ENCODE measurements at regions not wholly inside any gene's neighbourhood (a gene's known extent, or its start where the extent isn't known, plus 50 kb on each side); places are given as distances from the start of the nearest gene placed in this dataset.
"Not testable (repeated sequence)": the region's sequence is repeated elsewhere in the genome, so short reads cannot be mapped to it uniquely, and the experiment has no call there.

DNA sequence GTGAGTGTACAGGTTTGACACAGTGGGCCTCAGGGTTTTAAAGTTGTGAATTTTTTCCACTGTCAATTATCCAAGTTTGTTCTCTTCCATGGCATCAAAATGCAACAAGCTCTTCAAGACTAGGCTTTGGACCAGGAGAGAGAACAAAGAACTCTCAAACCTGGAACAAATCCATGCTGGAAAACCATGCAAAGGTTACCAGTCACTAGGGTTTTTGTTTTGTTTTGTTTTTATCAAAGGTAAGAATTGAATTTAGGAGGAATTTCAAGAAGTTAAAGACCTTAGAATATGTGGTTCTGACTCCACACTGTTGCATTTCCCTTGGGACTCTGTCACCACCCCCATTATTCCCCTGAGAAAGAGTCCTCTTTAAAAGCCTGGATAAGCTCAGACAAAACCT, 191.1 kb upstream of the PIK3R1 start:
- FAIRE-seq = peak; percentile 46
- CTCF ChIA-PET = no interaction called here
- no peak for TF ChIP-seq BHLHE40 (IDR thresholded peaks at IDR 0.05; ENCODE audit: low read depth, low read length)
- TF ChIP-seq HOXB5 (CRISPR knock-in tag; IDR thresholded peaks at IDR 0.05) = no peak
- TF ChIP-seq, protein P1, sequence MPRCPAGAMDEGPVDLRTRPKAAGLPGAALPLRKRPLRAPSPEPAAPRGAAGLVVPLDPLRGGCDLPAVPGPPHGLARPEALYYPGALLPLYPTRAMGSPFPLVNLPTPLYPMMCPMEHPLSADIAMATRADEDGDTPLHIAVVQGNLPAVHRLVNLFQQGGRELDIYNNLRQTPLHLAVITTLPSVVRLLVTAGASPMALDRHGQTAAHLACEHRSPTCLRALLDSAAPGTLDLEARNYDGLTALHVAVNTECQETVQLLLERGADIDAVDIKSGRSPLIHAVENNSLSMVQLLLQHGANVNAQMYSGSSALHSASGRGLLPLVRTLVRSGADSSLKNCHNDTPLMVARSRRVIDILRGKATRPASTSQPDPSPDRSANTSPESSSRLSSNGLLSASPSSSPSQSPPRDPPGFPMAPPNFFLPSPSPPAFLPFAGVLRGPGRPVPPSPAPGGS (IDR thresholded peaks at IDR 0.05) = no peak
- no peak for TF ChIP-seq ESRRA (IDR thresholded peaks at IDR 0.05; ENCODE audit: borderline replicate concordance, low read length)
- no peak overlapping the region for H3K27ac ChIP-seq
- DNase-seq (ENCODE audit: low read depth in 1 of 2, low spot score in 1 of 2) = no peak
- H3K4me2 ChIP-seq = no peak overlapping the region
- H3K4me3 ChIP-seq = no peak overlapping the region
- POLR2A ChIA-PET = no interaction called here
- no peaks in the 10 kb centered on the region for H3K9me3 ChIP-seq
- H3K4me1 ChIP-seq = no peaks in the 10 kb centered on the region
- no peak for ATAC-seq

DNA sequence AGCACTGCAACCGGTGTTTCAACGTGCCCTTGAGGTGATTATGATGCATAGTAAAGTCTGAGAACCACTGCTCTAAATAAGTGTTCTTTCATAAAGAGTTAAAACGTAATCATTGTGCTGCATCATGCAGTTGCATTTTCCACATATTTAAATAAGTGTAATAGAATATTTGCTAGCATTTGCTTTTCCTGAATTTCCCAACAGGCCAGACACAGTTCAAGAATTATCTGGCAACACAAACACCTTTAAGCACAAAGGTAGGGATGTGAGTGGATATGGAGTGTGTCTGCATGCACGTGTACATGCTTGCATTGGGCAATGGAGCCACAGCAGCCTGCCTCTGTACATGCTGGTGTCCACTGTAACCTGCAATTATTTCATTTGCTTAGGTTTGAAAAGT, 193.6 kb upstream of the PIK3R1 start:
- no peak for FAIRE-seq
- POLR2A ChIA-PET = no interaction called here
- TF ChIP-seq POLR2AphosphoS2 (conservative IDR thresholded peaks at IDR 0.05; ENCODE audit: low read length) (no peak), CEBPB (IDR thresholded peaks at IDR 0.05) (no peak), RARB (CRISPR knock-in tag; IDR thresholded peaks at IDR 0.05) (no peak), SREBF2 (IDR thresholded peaks at IDR 0.05) (no peak), MYC (IDR thresholded peaks at IDR 0.05; ENCODE audit: borderline replicate concordance, low read length) (no peak), EP300 (IDR thresholded peaks at IDR 0.05) (no peak)
- TF ChIP-seq, protein P2, sequence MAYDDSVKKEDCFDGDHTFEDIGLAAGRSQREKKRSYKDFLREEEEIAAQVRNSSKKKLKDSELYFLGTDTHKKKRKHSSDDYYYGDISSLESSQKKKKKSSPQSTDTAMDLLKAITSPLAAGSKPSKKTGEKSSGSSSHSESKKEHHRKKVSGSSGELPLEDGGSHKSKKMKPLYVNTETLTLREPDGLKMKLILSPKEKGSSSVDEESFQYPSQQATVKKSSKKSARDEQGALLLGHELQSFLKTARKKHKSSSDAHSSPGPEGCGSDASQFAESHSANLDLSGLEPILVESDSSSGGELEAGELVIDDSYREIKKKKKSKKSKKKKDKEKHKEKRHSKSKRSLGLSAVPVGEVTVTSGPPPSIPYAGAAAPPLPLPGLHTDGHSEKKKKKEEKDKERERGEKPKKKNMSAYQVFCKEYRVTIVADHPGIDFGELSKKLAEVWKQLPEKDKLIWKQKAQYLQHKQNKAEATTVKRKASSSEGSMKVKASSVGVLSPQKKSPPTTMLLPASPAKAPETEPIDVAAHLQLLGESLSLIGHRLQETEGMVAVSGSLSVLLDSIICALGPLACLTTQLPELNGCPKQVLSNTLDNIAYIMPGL (CRISPR knock-in tag; IDR thresholded peaks at IDR 0.05; ENCODE audit: borderline replicate concordance) = no peak

DNA sequence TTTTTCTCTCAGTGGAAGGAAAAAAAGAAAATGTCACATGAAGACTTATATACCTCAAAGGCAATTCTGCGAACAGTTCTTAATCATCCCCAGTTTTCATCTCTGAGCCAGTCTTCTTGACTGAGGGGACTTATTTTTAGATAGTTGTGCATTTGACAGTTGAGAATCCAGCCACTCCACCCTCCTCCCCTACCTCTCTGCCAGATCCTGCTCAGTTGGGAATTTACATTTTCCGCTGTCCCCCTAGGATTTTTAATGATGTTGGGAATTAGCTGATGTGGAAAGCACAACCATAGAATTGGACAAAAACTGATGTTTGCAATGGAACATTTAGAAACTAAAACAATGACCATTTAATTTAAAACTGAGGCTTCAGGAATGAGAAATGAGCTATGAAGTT, 194.3 kb upstream of the PIK3R1 start:
- no peak for ATAC-seq
- FAIRE-seq = no peak
- H3K27ac ChIP-seq = no peak overlapping the region

More for the DNA sequence above, 193.6 kb upstream of the PIK3R1 start:
- H3K4me2 ChIP-seq = no peak overlapping the region
- H3K4me3 ChIP-seq = no peak overlapping the region
- 10% methylated on average over 4 of the region's 4 CpGs for WGBS (ENCODE audit: missing lambda C conversion rate)
- H3K27ac ChIP-seq = no peak overlapping the region
- H3K9me3 ChIP-seq = no peaks in the 10 kb centered on the region
- ATAC-seq = no peak
- no peak for DNase-seq (ENCODE audit: low read depth in 1 of 2, low spot score in 1 of 2)
- CTCF ChIA-PET = no interaction called here
- no peaks in the 10 kb centered on the region for H3K4me1 ChIP-seq

DNA sequence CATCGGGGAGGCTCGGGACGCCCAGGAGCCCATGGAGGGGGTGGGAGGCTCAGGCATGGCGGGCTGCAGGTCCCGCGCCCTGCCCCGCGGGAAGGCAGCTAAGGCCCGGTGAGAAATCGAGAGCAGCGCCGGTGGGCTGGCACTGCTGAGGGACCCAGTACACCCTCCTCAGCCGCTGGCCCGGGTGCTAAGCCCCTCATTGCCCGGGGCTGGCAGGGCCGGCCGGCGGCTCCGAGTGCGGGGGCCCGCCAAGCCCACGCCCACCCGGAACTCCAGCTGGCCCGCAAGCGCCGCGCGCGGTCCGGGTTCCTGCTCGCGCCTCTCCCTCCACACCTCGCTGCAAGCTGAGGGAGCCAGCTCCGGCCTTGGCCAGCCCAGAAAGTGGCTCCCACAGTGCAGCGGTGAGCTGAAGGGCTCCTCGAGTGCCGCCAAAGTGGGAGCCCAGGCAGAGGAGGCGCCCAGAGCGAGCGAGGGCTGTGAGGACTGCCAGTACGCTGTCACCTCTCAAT, 195.0 kb upstream of the PIK3R1 start:
- H3K4me3 ChIP-seq; FAIRE-seq; POLR2A ChIA-PET; CTCF ChIA-PET; H3K9me3 ChIP-seq; H3K4me1 ChIP-seq; H3K27ac ChIP-seq; H3K4me2 ChIP-seq; DNase-seq (ENCODE audit: low read depth in 1 of 2, low spot score in 1 of 2); ATAC-seq: not testable (repeated sequence)
- WGBS (ENCODE audit: missing lambda C conversion rate) = 86% methylated on average over 25 of the region's 41 CpGs

More for the DNA sequence above, 194.3 kb upstream of the PIK3R1 start:
- Histone ChIP-seq H3K4me2 (no peak overlapping the region), H3K4me1 (no peaks in the 10 kb centered on the region), H3K9me3 (no peaks in the 10 kb centered on the region), H3K4me3 (no peak overlapping the region)
- TF ChIP-seq SREBF2 (IDR thresholded peaks at IDR 0.05) (no peak), JUNB (IDR thresholded peaks at IDR 0.05) (no peak), ZC3H11A (IDR thresholded peaks at IDR 0.05) (no peak), MYC (IDR thresholded peaks at IDR 0.05; ENCODE audit: borderline replicate concordance, low read length) (no peak), CHD4 (IDR thresholded peaks at IDR 0.05; ENCODE audit: borderline replicate concordance) (no peak), HDAC2 (IDR thresholded peaks at IDR 0.05) (no peak), TP53 (CRISPR knock-in tag; IDR thresholded peaks at IDR 0.05) (no peak), MAFK (IDR thresholded peaks at IDR 0.05; ENCODE audit: partially characterized antibody) (no peak)
- TF ChIP-seq, protein P3, sequence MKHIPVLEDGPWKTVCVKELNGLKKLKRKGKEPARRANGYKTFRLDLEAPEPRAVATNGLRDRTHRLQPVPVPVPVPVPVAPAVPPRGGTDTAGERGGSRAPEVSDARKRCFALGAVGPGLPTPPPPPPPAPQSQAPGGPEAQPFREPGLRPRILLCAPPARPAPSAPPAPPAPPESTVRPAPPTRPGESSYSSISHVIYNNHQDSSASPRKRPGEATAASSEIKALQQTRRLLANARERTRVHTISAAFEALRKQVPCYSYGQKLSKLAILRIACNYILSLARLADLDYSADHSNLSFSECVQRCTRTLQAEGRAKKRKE (CRISPR knock-in tag; IDR thresholded peaks at IDR 0.05; ENCODE audit: low read depth) = no peak
- CTCF ChIA-PET = no interaction called here
- WGBS (ENCODE audit: missing lambda C conversion rate) = 88% methylated on average over 2 of the region's 2 CpGs
- POLR2A ChIA-PET = no interaction called here
- no peak for DNase-seq (ENCODE audit: low read depth in 1 of 2, low spot score in 1 of 2)
